WI38 (cell line): ENCODE measurements at regions not wholly inside any gene's neighbourhood (a gene's known extent, or its start where the extent isn't known, plus 50 kb on each side); places are given as distances from the start of the nearest gene placed in this dataset.

Experiments
- H3K4me3 ChIP-seq: 2 replicates; pipeline ENCODE4 v1.5.1; 2011; ENCODE audit warnings: low read depth, mild to moderate bottlenecking, control low read depth, low read length
- TF ChIP-seq, protein P1 (sequence below): IDR thresholded peaks from 2 replicates; pipeline ENCODE4 v1.5.1; 2012; ENCODE audit warnings: low read depth, mild to moderate bottlenecking, control low read depth, low read length

- TF ChIP-seq, protein P1, sequence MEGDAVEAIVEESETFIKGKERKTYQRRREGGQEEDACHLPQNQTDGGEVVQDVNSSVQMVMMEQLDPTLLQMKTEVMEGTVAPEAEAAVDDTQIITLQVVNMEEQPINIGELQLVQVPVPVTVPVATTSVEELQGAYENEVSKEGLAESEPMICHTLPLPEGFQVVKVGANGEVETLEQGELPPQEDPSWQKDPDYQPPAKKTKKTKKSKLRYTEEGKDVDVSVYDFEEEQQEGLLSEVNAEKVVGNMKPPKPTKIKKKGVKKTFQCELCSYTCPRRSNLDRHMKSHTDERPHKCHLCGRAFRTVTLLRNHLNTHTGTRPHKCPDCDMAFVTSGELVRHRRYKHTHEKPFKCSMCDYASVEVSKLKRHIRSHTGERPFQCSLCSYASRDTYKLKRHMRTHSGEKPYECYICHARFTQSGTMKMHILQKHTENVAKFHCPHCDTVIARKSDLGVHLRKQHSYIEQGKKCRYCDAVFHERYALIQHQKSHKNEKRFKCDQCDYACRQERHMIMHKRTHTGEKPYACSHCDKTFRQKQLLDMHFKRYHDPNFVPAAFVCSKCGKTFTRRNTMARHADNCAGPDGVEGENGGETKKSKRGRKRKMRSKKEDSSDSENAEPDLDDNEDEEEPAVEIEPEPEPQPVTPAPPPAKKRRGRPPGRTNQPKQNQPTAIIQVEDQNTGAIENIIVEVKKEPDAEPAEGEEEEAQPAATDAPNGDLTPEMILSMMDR: no peak
- H3K4me3 ChIP-seq: no peak overlapping the region
Observed at GRCh38 chr1:65486613-65487012, 66.1 kb downstream of the LEPR start.

GRCh38 chr1:65489481-65489880 lies 69.0 kb downstream of the LEPR start:
- TF ChIP-seq, protein P1: no peak
- H3K4me3 ChIP-seq: no peak overlapping the region

DNA sequence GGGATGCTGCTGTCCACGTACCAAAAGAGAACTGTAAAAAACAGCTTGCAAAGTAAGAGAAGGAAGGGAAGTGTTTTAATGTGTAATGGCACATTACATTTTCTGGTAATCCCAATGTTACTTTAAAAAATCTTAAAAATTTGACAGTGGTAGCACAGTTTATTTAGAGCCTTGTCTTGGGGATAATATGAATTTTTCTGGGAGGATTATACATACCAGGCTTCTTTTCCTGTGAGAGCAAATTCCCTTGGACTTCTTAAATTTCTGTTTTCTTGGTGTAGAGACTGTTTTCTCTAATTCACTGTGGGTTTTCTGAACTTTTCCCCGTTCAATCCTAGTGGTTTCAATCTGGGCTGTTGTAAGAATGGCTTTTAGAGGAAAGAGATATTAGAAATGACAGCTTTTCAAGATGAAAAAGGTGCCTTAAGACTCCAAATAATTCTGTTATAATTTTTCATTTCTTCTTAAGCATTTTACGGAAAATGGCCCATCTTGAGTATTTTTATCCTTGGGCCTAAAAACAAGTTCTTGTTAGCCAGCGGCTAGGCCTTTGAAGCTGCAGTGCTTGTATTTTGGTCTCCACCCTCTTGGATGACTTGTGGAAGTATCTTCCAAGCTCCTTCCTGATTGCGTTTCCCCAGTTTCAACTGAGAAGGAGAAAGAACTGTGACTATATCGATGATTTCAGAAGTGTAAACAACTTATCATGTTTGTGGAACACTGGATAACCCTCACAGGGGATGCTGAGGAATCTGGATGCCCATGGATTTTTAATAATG lies 70.0 kb downstream of the LEPR start:
- H3K4me3 ChIP-seq: no peak overlapping the region
- TF ChIP-seq, protein P1: no peak

GRCh38 chr1:65491472-65491871 lies 71.0 kb downstream of the LEPR start:
- H3K4me3 ChIP-seq: no peak overlapping the region
- TF ChIP-seq, protein P1: no peak

- no peak overlapping the region for H3K4me3 ChIP-seq
- TF ChIP-seq, protein P1: no peak
Observed at GRCh38 chr1:65493802-65494201, 73.3 kb downstream of the LEPR start.

DNA sequence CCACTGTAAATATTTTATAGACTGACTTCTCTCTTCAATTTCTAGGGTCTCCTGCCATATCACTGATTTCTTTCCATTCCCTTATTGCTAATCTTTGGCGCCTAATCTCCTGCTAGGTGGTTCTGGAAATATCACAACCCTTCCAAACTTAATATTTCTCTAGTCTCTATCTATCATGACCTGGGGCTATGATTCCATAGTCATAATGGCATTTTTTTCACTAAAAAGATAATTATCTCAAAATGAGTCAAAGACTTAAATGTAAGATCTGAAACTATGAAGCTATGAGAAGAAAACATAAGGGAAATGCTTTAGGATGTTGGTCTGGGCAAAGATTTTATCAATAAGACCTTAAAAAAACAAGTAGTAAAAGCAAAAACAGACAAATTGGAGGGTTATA lies 74.2 kb downstream of the LEPR start:
- H3K4me3 ChIP-seq: no peak overlapping the region
- TF ChIP-seq, protein P1: no peak

- no peak overlapping the region for H3K4me3 ChIP-seq
- TF ChIP-seq, protein P1: no peak
Observed at GRCh38 chr1:65495137-65495536, 74.7 kb downstream of the LEPR start.
